ENCODE measurements at regions not wholly inside any gene's neighbourhood (a gene's known extent, or its start where the extent isn't known, plus 50 kb on each side); places are given as distances from the start of the nearest gene placed in this dataset.

DNA sequence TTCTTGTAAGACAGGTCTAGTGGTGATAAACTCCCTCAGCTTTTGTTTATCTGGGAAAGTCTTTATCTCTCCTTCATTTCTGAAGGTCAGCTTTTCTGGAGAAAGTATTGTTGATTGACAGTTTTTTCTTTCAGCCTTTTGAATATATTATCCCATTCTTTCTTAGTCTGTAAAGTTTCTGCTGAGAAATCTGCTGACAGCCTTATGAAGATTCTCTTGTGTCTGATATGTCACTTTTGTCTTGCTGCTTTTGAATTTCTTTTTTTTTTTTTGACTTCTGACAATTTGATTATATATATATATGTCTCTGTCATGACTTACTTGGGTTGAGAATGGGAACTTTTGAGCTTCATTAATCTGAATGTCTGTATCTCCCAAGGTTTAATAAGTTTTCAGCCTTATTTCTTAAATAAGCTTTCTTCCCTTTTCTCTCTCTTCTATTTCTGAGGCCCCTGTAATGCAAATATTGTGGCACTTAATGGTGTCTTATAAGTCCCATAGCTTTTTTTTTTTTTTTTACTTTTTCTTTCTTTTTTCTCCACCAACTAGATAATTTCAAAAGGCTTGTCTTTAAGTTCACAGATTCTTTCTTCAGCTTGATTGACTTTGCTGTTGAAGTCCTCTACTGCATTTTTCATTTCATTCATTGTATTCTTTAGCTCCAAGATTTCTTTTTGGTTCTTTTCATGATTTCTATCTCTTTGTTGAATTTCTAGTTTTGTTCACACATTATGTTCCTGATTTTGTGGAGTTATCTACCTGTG lies 81.4 kb upstream of the IL6 start:
- TF ChIP-seq, protein P1, sequence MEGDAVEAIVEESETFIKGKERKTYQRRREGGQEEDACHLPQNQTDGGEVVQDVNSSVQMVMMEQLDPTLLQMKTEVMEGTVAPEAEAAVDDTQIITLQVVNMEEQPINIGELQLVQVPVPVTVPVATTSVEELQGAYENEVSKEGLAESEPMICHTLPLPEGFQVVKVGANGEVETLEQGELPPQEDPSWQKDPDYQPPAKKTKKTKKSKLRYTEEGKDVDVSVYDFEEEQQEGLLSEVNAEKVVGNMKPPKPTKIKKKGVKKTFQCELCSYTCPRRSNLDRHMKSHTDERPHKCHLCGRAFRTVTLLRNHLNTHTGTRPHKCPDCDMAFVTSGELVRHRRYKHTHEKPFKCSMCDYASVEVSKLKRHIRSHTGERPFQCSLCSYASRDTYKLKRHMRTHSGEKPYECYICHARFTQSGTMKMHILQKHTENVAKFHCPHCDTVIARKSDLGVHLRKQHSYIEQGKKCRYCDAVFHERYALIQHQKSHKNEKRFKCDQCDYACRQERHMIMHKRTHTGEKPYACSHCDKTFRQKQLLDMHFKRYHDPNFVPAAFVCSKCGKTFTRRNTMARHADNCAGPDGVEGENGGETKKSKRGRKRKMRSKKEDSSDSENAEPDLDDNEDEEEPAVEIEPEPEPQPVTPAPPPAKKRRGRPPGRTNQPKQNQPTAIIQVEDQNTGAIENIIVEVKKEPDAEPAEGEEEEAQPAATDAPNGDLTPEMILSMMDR (IDR thresholded peaks at IDR 0.05): no peak
- TF ChIP-seq POLR2AphosphoS5 (IDR thresholded peaks at IDR 0.05; ENCODE audit: low read depth, low read length): no peak
- TF ChIP-seq, protein P2, sequence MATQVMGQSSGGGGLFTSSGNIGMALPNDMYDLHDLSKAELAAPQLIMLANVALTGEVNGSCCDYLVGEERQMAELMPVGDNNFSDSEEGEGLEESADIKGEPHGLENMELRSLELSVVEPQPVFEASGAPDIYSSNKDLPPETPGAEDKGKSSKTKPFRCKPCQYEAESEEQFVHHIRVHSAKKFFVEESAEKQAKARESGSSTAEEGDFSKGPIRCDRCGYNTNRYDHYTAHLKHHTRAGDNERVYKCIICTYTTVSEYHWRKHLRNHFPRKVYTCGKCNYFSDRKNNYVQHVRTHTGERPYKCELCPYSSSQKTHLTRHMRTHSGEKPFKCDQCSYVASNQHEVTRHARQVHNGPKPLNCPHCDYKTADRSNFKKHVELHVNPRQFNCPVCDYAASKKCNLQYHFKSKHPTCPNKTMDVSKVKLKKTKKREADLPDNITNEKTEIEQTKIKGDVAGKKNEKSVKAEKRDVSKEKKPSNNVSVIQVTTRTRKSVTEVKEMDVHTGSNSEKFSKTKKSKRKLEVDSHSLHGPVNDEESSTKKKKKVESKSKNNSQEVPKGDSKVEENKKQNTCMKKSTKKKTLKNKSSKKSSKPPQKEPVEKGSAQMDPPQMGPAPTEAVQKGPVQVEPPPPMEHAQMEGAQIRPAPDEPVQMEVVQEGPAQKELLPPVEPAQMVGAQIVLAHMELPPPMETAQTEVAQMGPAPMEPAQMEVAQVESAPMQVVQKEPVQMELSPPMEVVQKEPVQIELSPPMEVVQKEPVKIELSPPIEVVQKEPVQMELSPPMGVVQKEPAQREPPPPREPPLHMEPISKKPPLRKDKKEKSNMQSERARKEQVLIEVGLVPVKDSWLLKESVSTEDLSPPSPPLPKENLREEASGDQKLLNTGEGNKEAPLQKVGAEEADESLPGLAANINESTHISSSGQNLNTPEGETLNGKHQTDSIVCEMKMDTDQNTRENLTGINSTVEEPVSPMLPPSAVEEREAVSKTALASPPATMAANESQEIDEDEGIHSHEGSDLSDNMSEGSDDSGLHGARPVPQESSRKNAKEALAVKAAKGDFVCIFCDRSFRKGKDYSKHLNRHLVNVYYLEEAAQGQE (IDR thresholded peaks at IDR 0.05; ENCODE audit: insufficient read depth in 1 of 2, low read depth in 2 of 2, low read length in 1 of 2): no peak
- no peak for TF ChIP-seq TCF7L2 (IDR thresholded peaks at IDR 0.05; ENCODE audit: low read depth, low read length)
- no peak for TF ChIP-seq SIN3A (IDR thresholded peaks at IDR 0.05; ENCODE audit: borderline replicate concordance, insufficient read depth, low read depth, low read length)
